HepG2 (cell line): ENCODE measurements at regions not wholly inside any gene's neighbourhood (a gene's known extent, or its start where the extent isn't known, plus 50 kb on each side); places are given as distances from the start of the nearest gene placed in this dataset.

ENCODE experiments used
- CCDC6 ChIP-seq: sonication (generic); formaldehyde crosslinking; IDR thresholded peaks from 2 replicates; pipeline ENCODE4 v1.8.1; 2022; ENCODE audit warnings: mild to moderate bottlenecking, missing genetic modification reagents, moderate library complexity
- E2F1 ChIP-seq: sonication (generic); formaldehyde crosslinking; IDR thresholded peaks from 2 replicates; pipeline ENCODE4 v1.5.0; 2020; ENCODE audit warnings: missing genetic modification reagents
- HDAC2 ChIP-seq: sonication (generic); formaldehyde crosslinking; IDR thresholded peaks from 2 replicates; pipeline ENCODE4 v1.4.0; 2020; ENCODE audit warnings: missing genetic modification reagents
- LRRFIP1 ChIP-seq: sonication (generic); formaldehyde crosslinking; conservative IDR thresholded peaks from 2 replicates; pipeline ENCODE4 v1.4.0; 2020; ENCODE audit warnings: missing genetic modification reagents
- MAF1 ChIP-seq: sonication (generic); formaldehyde crosslinking; IDR thresholded peaks from 2 replicates; pipeline ENCODE4 v1.5.0; 2020; ENCODE audit warnings: missing genetic modification reagents, borderline replicate concordance
- MEIS2 ChIP-seq: sonication (generic); formaldehyde crosslinking; IDR thresholded peaks from 2 replicates; pipeline ENCODE4 v1.9.0; 2021; ENCODE audit warnings: mild to moderate bottlenecking, missing genetic modification reagents
- PCBP1 ChIP-seq: fragments of 200-400 bp; formaldehyde crosslinking; IDR thresholded peaks from 2 replicates; pipeline ENCODE4 v1.6.1; 2017; ENCODE audit warnings: mild to moderate bottlenecking, low read depth, low read length, borderline replicate concordance
- POLR2A ChIP-seq, 2 experiments: IDR thresholded peaks; 2 replicates each; pipeline ENCODE4 v1.6.1; 2011; ENCODE audit warnings: low read depth in 2 of 2, low read length in 2 of 2, mild to moderate bottlenecking in 1 of 2, moderate library complexity in 1 of 2; ENCODE audit not compliant: insufficient read depth in 1 of 2
- SAFB2 ChIP-seq: sonication (generic); formaldehyde crosslinking; IDR thresholded peaks from 2 replicates; pipeline ENCODE4 v1.5.1; 2020; ENCODE audit warnings: missing genetic modification reagents, low read depth, mild to moderate bottlenecking, borderline replicate concordance
- SMARCC2 ChIP-seq: fragments of 450-650 bp; IDR thresholded peaks from 2 replicates; pipeline ENCODE4 v1.6.1; 2017; ENCODE audit warnings: antibody characterized with exemption, mild to moderate bottlenecking
- ZFP90 ChIP-seq: sonication (generic); formaldehyde crosslinking; IDR thresholded peaks from 2 replicates; pipeline ENCODE4 v1.8.0; 2022; ENCODE audit warnings: missing genetic modification reagents, mild to moderate bottlenecking, inconsistent platforms, borderline replicate concordance
- ZNF124 ChIP-seq: sonication (generic); formaldehyde crosslinking; IDR thresholded peaks from 2 replicates; pipeline ENCODE4 v1.4.0; 2020; ENCODE audit warnings: missing genetic modification reagents
- ZNF205 ChIP-seq: IDR thresholded peaks from 2 replicates; pipeline ENCODE4 v1.6.1; 2018; ENCODE audit warnings: missing biosample characterization, missing genetic modification reagents
- ZNF543 ChIP-seq: sonication (generic); formaldehyde crosslinking; IDR thresholded peaks from 2 replicates; pipeline ENCODE4 v1.4.0; 2020; ENCODE audit warnings: mild to moderate bottlenecking, missing genetic modification reagents
- ZNF564 ChIP-seq: sonication (generic); formaldehyde crosslinking; IDR thresholded peaks from 2 replicates; pipeline ENCODE4 v1.8.1; 2023; ENCODE audit warnings: mild to moderate bottlenecking, missing genetic modification reagents
- ZNF639 ChIP-seq: conservative IDR thresholded peaks from 2 replicates; pipeline ENCODE4 v1.6.1; 2018; ENCODE audit warnings: missing genetic modification reagents
- ZNF672 ChIP-seq: sonication (generic); formaldehyde crosslinking; IDR thresholded peaks from 2 replicates; pipeline ENCODE4 v1.8.1; 2022; ENCODE audit warnings: missing genetic modification reagents
- ZNF7 ChIP-seq: IDR thresholded peaks from 2 replicates; pipeline ENCODE4 v1.6.1; 2016; ENCODE audit warnings: missing biosample characterization, missing genetic modification reagents
- ZNF780A ChIP-seq: sonication (generic); formaldehyde crosslinking; IDR thresholded peaks from 2 replicates; pipeline ENCODE4 v1.8.0; 2022; ENCODE audit warnings: mild to moderate bottlenecking, missing genetic modification reagents, moderate library complexity
- ZNF816 ChIP-seq: sonication (generic); formaldehyde crosslinking; IDR thresholded peaks from 2 replicates; pipeline ENCODE4 v1.8.0; 2022; ENCODE audit warnings: missing genetic modification reagents, mild to moderate bottlenecking, borderline replicate concordance
- ZNF83 ChIP-seq: sonication (generic); formaldehyde crosslinking; IDR thresholded peaks from 2 replicates; pipeline ENCODE4 v1.4.0; 2020; ENCODE audit warnings: missing genetic modification reagents, mild to moderate bottlenecking, borderline replicate concordance
- ZSCAN31 ChIP-seq: sonication (generic); formaldehyde crosslinking; IDR thresholded peaks from 2 replicates; pipeline ENCODE4 v1.5.0; 2020; ENCODE audit warnings: low read depth, mild to moderate bottlenecking, missing genetic modification reagents
- TF ChIP-seq, protein P1 (sequence below): IDR thresholded peaks from 2 replicates; pipeline ENCODE4 v1.6.1; 2016; ENCODE audit warnings: low read depth, borderline replicate concordance
- TF ChIP-seq, protein P2 (sequence below): sonication (generic); formaldehyde crosslinking; IDR thresholded peaks from 2 replicates; pipeline ENCODE4 v1.5.0; 2020; ENCODE audit warnings: mild to moderate bottlenecking, missing genetic modification reagents

GRCh38 chr2:47310801-47311560, 58.1 kb upstream of the EPCAM start (continued):
- TF ChIP-seq ZFP90 (CRISPR knock-in tag) (no peak), SMARCC2 (no peak), ZNF124 (CRISPR knock-in tag) (no peak), ZSCAN31 (CRISPR knock-in tag) (no peak), HDAC2 (0 out of 2 replicates have a peak, but pooled peaks have one; percentile 16), LRRFIP1 (CRISPR knock-in tag) (no peak), CCDC6 (no peak), ZNF816 (CRISPR knock-in tag) (no peak), E2F1 (CRISPR knock-in tag) (no peak), ZNF564 (CRISPR knock-in tag) (no peak), ZNF672 (CRISPR knock-in tag) (no peak), PCBP1 (0 out of 2 replicates have a peak, but pooled peaks have one; percentile 37), ZNF205 (no peak), ZNF543 (CRISPR knock-in tag) (no peak), SAFB2 (CRISPR knock-in tag) (no peak), POLR2A (IDR thresholded peaks at IDR 0.05; ENCODE audit: insufficient read depth in 1 of 2, low read depth in 2 of 2, low read length in 2 of 2) (no peak; a peak in 1 of 4 replicates), MEIS2 (CRISPR knock-in tag) (no peak), ZNF7 (CRISPR knock-in tag) (no peak), ZNF780A (CRISPR knock-in tag) (no peak), MAF1 (CRISPR knock-in tag) (no peak), ZNF83 (CRISPR knock-in tag) (no peak), ZNF639 (no peak)
- TF ChIP-seq, protein P1, sequence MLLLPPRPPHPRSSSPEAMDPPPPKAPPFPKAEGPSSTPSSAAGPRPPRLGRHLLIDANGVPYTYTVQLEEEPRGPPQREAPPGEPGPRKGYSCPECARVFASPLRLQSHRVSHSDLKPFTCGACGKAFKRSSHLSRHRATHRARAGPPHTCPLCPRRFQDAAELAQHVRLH (CRISPR knock-in tag), result no peak
- TF ChIP-seq, protein P2, sequence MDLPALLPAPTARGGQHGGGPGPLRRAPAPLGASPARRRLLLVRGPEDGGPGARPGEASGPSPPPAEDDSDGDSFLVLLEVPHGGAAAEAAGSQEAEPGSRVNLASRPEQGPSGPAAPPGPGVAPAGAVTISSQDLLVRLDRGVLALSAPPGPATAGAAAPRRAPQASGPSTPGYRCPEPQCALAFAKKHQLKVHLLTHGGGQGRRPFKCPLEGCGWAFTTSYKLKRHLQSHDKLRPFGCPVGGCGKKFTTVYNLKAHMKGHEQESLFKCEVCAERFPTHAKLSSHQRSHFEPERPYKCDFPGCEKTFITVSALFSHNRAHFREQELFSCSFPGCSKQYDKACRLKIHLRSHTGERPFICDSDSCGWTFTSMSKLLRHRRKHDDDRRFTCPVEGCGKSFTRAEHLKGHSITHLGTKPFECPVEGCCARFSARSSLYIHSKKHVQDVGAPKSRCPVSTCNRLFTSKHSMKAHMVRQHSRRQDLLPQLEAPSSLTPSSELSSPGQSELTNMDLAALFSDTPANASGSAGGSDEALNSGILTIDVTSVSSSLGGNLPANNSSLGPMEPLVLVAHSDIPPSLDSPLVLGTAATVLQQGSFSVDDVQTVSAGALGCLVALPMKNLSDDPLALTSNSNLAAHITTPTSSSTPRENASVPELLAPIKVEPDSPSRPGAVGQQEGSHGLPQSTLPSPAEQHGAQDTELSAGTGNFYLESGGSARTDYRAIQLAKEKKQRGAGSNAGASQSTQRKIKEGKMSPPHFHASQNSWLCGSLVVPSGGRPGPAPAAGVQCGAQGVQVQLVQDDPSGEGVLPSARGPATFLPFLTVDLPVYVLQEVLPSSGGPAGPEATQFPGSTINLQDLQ (CRISPR knock-in tag), result no peak; the same call in 1 of the 2 replicates
